NCI-H345 treated with DMSO at 0.1 percent for 48 hours (cell line): ENCODE measurements at regions not wholly inside any gene's neighbourhood (a gene's known extent, or its start where the extent isn't known, plus 50 kb on each side); places are given as distances from the start of the nearest gene placed in this dataset.
A peak's percentile ranks its signal among the peaks of the same experiment; 100 is the strongest.
"Not testable (repeated sequence)": the region's sequence is repeated elsewhere in the genome, so short reads cannot be mapped to it uniquely, and the experiment has no call there.

ENCODE experiments used
- DNase-seq: peaks from one replicate; lab custom pipeline; 2025; ENCODE audit not compliant: unreplicated experiment; lab: John Stamatoyannopoulos, UW

DNA sequence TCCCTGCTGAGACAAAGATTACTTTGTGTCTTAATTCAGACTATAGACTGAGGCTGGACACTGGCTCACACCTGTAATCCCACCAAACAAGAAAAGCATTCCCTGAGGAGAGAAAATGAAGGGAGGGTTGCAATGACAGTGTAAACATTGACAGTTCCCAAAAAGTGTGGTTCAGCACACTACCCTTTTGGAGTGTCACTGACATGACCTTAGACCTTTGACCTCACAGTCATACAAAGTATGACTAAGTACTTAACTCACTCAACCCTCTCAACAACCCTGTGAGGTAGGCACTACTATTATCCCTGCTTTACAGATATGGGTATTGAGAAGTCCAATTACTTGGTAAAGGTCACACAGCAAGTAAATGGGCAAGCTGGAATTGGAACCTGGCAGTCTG is 341.7 kb downstream of the LRRC3B start:
- no peak for DNase-seq

DNA sequence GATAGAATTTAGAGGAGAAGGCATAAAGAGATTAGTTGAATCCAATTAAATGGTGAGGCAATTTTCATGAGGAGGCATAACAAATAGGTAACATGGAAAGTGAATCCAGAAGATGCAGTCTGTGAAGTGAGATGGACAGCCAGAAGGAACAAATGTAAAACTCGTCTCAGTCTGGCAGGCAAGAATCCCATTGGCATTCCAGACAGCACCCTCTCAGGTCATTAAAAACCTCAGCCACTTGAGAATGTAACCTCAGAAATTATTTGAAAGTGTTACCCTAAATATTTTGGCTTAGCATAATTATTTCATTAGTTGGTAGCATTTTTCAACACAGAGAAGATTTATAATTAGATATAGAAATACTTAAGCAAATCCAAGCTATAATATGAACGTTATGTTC is 342.3 kb downstream of the LRRC3B start:
- DNase-seq: no peak

- DNase-seq: no peak
Measured at GRCh38 chr3:26967501-26967900, 344.9 kb downstream of the LRRC3B start.

- DNase-seq: no peak
Measured at GRCh38 chr3:26984416-26985390, 362.1 kb downstream of the LRRC3B start.

GRCh38 chr3:26989037-26989436 is 366.5 kb downstream of the LRRC3B start:
- peak; percentile 63 for DNase-seq

GRCh38 chr3:26997226-26997625 is 372.0 kb downstream of the NEK10 start:
- no peak for DNase-seq

GRCh38 chr3:27010834-27011233 is 358.3 kb downstream of the NEK10 start:
- DNase-seq: no peak

GRCh38 chr3:27022096-27022761 is 347.0 kb downstream of the NEK10 start:
- no peak for DNase-seq

- no peak for DNase-seq
Measured at GRCh38 chr3:27024493-27024892, 344.7 kb downstream of the NEK10 start.

- DNase-seq: no peak
Measured at GRCh38 chr3:27025718-27026117, 343.5 kb downstream of the NEK10 start.

DNA sequence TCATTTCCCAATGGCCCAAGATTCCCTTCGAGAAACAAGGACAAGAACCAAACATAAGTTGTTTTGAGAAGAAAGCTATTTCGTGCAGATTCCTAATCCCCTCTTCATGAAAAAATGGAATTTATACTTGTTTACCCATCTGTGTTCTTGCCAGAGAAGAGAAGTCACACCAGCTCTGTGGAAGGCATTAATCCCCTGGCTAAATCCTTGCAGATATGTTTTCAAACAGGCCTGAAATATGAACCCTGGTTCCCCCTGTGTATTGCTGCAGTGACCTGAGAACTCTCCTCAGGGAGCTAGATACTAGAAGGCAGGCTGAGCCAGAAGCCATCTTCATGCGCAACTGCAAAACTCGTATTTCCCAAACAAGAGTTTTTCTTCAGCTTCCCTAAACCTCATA is 337.7 kb downstream of the NEK10 start:
- no peak for DNase-seq

- no peak for DNase-seq
Measured at GRCh38 chr3:27034255-27034654, 334.9 kb downstream of the NEK10 start.

DNA sequence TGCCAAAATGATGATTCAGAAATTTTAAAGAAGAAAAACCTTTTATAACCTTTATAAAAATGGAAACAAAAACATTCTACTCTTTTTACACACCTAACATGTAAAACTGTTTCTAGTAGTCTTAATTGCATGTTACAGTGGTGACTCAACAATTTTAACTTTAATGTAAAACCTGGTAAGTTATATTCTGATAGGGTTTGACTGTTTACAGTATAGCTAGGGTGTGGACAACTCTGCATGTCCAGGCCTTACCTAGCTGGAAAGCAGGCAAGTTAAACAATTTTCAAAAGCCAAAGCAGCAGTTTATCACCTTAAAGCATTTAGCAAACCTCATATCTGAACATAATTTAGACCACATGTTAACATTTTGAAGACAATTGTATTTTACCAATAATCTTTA is 328.5 kb downstream of the NEK10 start:
- DNase-seq: no peak

DNA sequence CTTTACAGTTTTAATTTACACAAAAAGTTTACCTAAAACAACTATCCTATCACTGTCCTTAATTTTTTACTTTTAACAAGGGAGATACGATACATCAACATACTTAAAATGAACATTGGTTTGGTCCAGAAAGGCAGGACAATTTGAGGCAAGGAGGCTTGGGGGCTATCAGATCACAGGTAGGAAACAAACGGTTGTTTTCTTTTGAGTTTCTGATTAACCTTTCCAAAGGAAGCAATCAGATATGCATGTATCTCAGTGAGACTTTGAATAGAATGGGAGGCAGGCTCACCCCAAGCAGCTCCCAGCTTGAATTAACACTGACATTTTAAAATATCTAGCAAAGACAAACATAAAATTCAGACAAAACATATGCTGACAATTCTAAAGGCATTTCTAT is 326.6 kb downstream of the NEK10 start:
- DNase-seq: not testable (repeated sequence)

- DNase-seq: no peak
Measured at GRCh38 chr3:27043328-27043955, 325.7 kb downstream of the NEK10 start.

DNA sequence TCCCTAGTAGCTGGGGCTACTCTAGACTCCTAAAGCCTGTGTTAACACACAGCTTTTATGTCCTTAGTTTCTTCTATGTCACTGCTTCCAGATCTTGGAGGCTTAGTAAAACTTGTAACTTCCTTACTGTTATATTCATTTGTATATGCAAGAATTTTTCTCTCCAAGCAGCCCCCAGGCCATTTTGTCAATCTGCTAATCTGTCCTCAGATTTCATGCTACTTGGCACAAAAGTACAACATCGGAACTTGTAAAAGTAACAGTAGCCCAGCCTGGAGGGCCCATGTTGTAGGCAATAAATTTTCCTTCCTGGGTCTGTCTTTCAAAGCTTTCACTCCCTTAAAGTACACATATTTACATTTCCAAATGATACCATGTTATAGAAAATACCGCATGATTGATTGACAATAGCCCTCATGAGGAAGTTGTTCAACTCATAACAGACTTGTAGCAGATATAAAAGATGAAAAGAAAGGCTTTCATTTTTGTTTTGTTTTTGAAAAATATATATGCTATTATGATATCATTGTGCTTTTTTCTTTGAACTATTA is 324.2 kb downstream of the NEK10 start:
- no peak for DNase-seq

- DNase-seq: no peak
Measured at GRCh38 chr3:27046351-27046750, 322.8 kb downstream of the NEK10 start.

- no peak for DNase-seq
Measured at GRCh38 chr3:27049792-27050191, 319.4 kb downstream of the NEK10 start.

DNA sequence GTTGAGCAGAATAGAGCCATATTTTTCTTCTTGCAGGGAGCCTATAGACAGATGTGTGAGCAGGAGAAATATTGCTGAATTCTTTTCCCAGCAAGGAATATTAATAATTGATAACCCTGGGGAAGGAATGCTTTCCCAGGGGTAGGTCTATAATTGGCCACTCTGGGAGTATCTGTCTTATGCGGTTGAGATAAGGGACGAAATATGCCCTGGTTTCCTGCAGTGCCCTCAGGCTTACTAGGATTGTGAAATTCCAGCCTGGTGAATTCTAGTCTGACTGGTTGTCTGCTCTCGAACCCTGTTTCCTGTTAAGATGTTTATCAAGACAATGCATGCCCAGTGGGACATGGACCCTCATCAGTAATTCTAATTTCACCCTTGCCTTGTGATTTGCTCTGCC is 317.7 kb downstream of the NEK10 start:
- not testable (repeated sequence) for DNase-seq

GRCh38 chr3:27056326-27056725 is 312.9 kb downstream of the NEK10 start:
- DNase-seq: no peak

DNA sequence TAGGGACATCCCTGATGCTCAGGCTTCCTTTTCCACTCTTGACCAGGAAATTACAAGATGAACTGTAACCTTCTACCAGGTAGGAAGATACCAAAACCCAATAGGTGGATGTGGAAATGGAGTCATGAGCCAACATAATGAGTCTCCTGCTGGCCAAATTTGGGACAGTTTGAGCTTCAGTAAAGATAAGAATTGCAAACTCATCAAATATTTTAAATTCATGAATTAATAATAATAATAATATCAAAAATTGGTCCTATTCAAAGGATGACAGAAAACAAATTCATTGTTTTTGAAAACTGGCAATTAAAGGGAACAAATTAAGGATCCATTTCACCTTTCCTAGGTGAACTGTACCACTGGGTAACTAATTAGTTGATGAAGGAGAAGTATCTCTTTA is 309.7 kb downstream of the NEK10 start:
- DNase-seq: no peak
